ENCODE measurements at regions not wholly inside any gene's neighbourhood (a gene's known extent, or its start where the extent isn't known, plus 50 kb on each side); places are given as distances from the start of the nearest gene placed in this dataset.

DNA sequence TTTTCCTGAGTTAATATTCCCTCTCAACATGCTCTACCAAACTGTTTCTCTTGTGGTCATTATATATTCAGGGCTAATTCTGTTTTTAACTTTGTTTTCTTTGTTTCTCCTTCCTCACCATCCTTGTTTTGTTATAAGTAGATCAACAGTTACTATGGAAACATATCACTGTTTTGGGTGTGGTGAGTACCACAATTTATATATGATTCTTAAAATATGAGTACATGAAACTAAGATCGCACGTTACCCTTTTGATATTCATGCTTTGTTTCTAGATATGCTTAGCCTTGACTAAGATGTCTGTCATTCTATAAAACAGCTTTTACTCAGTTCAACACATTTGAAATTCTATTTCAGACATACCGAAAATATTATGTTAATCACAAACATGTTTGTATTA, 232.3 kb upstream of the ITGA4 start:
- no peaks in the 10 kb centered on the region for H3K36me3 ChIP-seq (ENCODE audit: insufficient read depth)
- no peaks in the 10 kb centered on the region for H3K4me1 ChIP-seq (ENCODE audit: insufficient read depth)
- WGBS: 90% methylated on average over 3 of the region's 3 CpGs
- DNase-seq (ENCODE audit: extremely low spot score): no peak
- no peak overlapping the region for H3K27ac ChIP-seq (ENCODE audit: low read depth)
- H3K4me3 ChIP-seq (ENCODE audit: low read depth, low read length): no peak overlapping the region

GRCh38 chr2:181228661-181229060, 228.5 kb upstream of the ITGA4 start:
- no peak for DNase-seq (ENCODE audit: extremely low spot score)
- Histone ChIP-seq H3K4me1 (ENCODE audit: insufficient read depth) (no peaks in the 10 kb centered on the region), H3K27ac (ENCODE audit: low read depth) (no peak overlapping the region), H3K4me3 (ENCODE audit: low read depth, low read length) (no peak overlapping the region), H3K36me3 (ENCODE audit: insufficient read depth) (no peaks in the 10 kb centered on the region)
- 58% methylated on average over 1 of the region's 1 CpG for WGBS

GRCh38 chr2:181231151-181231550, 226.0 kb upstream of the ITGA4 start:
- no peak overlapping the region for H3K27ac ChIP-seq (ENCODE audit: low read depth)
- H3K36me3 ChIP-seq (ENCODE audit: insufficient read depth): no peaks in the 10 kb centered on the region
- H3K4me1 ChIP-seq (ENCODE audit: insufficient read depth): no peaks in the 10 kb centered on the region
- WGBS: 98% methylated on average over 1 of the region's 1 CpG
- H3K4me3 ChIP-seq (ENCODE audit: low read depth, low read length): no peak overlapping the region
- DNase-seq (ENCODE audit: extremely low spot score): no peak

DNA sequence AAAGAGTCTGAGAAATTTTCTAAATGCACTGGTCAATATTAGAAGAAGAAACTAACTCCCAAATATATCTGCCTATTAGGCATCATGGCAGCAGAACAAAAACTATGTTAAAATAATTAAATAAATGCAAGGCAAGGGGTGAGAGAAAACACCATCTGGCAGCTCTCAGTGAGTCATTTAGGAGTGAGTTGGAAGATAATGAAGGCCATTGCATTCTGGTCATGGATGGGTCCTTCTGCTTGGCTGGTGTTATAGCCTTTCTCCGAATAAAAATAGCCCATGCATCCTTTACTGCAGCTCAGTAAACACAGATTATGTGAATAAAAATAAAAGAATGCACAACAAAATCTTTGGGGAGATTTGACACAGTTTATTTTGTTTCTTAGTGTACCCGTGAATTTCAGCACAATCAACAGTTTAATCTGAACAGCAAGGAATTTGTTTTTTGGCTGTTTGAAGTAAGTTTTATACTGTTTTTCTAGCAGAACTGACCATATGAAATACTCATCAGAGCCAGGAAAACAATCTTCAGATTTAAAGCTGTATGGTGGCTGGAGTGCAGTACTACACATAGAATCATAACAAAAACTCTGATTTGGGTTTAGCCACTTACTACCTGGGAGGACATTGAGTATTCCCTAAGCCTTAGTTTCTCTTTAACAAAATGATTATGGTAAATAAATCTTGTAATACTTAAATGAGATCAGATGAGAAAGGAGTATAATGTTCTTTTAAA, 225.1 kb upstream of the ITGA4 start:
- Histone ChIP-seq H3K36me3 (ENCODE audit: insufficient read depth) (no peaks in the 10 kb centered on the region), H3K4me3 (ENCODE audit: low read depth, low read length) (no peak overlapping the region), H3K27ac (ENCODE audit: low read depth) (no peak overlapping the region), H3K4me1 (ENCODE audit: insufficient read depth) (no peaks in the 10 kb centered on the region)
- 43% methylated on average over 2 of the region's 2 CpGs for WGBS
- DNase-seq (ENCODE audit: extremely low spot score): no peak

GRCh38 chr2:181234487-181234891, 222.7 kb upstream of the ITGA4 start:
- H3K4me1 ChIP-seq (ENCODE audit: insufficient read depth): no peaks in the 10 kb centered on the region
- H3K36me3 ChIP-seq (ENCODE audit: insufficient read depth): no peaks in the 10 kb centered on the region
- no peak overlapping the region for H3K27ac ChIP-seq (ENCODE audit: low read depth)
- no peak for DNase-seq (ENCODE audit: extremely low spot score)
- 78% methylated on average over 1 of the region's 1 CpG for WGBS
- H3K4me3 ChIP-seq (ENCODE audit: low read depth, low read length): no peak overlapping the region

DNA sequence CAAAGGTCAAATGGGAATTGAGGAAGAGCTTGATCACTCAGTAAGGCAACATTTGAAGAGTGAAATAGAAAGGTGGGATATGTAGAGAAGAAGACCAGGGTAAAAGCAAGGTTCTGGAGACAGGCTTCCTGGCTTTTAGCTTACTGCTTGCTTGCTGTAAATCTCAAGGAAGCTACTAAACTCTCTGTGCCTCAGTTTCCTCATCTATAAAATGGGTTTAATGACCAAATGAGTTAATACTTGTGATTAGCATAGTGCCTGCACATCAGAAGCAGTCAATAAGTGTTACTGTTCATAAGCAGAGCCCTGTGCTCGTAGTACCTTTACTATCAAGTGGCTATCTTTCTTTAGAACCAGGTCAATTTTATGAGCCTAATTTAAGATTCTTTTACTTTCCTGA, 222.2 kb upstream of the ITGA4 start:
- 94% methylated on average over 1 of the region's 1 CpG for WGBS
- DNase-seq (ENCODE audit: extremely low spot score): no peak
- H3K36me3 ChIP-seq (ENCODE audit: insufficient read depth): no peaks in the 10 kb centered on the region
- no peak overlapping the region for H3K4me3 ChIP-seq (ENCODE audit: low read depth, low read length)
- no peak overlapping the region for H3K27ac ChIP-seq (ENCODE audit: low read depth)
- no peaks in the 10 kb centered on the region for H3K4me1 ChIP-seq (ENCODE audit: insufficient read depth)

DNA sequence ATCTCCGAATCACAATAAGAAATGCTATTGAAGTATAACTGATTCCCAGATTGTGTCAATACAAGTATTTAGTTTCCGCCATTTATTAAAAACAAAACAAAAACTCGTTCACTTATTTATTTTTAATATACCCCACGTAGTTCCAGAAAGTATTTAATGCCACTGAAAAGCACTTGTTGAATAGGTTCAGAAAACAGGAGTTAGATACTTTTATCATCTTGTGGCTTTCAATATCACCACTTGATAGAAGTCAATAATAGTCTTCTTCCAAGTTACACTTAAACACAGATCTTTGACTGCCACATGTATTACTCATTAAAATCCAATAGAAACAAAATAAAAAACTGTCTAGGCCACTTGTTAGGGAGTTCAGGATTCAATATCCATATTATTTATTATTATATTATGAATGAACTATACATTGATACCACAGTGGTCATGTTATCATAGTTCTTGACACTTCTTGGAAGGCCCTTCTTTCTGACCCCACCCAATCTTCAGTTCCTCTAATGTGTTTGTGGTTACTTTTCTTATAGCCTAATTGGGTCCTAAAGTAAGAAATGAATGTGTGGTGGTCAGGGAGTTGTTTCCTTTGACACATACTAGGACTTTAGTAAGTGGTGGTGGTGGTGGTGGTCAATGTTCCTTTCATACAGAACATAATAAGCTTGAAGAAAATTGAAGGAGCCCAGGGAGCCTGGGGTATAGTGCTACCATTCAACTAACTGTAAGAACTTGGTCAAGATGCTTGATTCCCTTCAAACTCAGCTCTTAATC, 221.3 kb upstream of the ITGA4 start:
- Histone ChIP-seq H3K4me3 (ENCODE audit: low read depth, low read length) (no peak overlapping the region), H3K4me1 (ENCODE audit: insufficient read depth) (no peaks in the 10 kb centered on the region), H3K36me3 (ENCODE audit: insufficient read depth) (no peaks in the 10 kb centered on the region), H3K27ac (ENCODE audit: low read depth) (no peak overlapping the region)
- DNase-seq (ENCODE audit: extremely low spot score): no peak
- WGBS: 92% methylated on average over 4 of the region's 4 CpGs

DNA sequence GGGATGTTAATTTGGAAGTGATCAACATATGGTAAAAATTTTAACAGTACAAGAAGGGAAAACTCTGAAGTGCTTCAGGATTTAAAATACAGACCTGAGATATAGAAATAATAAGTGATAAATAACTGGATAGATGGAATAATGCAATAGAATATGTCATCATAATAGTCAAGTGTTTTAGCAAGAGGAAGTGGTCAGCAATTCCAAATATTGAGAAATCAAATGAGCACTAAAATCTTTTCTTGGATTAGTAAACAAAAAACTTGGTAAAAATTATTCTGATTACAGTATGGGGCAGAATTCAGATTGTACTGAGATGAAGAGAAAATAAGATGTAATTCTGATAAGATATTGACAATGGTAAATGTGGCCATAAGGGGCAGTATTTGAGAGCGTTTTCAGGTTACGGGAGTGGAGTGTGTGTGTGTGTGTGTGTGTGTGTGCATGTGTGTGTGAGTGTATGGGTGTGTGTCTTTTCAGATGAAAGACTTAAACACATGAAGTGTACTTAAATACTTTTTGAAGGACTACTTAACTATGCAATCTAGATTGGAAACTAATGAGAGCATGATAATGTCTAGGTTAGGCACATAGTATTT, 217.9 kb upstream of the ITGA4 start:
- WGBS: 79% methylated on average over 2 of the region's 2 CpGs
- no peak overlapping the region for H3K4me3 ChIP-seq (ENCODE audit: low read depth, low read length)
- H3K27ac ChIP-seq (ENCODE audit: low read depth): no peak overlapping the region
- peaks cover 2% of the 10 kb centered on the region for H3K36me3 ChIP-seq (ENCODE audit: insufficient read depth)
- no peaks in the 10 kb centered on the region for H3K4me1 ChIP-seq (ENCODE audit: insufficient read depth)
- DNase-seq (ENCODE audit: extremely low spot score): no peak

DNA sequence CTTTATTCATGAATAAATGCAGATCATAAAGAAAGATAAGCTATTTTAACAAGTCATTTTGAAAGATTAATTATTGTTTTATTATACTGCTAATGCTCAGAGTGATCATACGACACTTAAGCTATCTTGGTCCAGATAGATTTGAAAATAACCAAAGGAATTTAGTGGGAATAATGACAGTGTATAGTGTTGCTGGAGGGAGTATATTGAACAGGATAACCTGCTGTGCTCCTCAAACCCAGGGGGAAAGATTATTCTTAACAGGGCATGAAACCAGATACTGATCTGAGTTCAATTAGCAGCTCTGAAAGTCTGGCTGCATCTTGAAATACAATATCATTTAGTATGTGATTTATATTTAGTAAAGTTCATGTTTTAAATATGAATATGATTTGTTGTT, 216.3 kb upstream of the ITGA4 start:
- Histone ChIP-seq H3K4me1 (ENCODE audit: insufficient read depth) (no peaks in the 10 kb centered on the region), H3K4me3 (ENCODE audit: low read depth, low read length) (no peak overlapping the region), H3K27ac (ENCODE audit: low read depth) (no peak overlapping the region), H3K36me3 (ENCODE audit: insufficient read depth) (peaks cover 2% of the 10 kb centered on the region)
- WGBS: 86% methylated on average over 1 of the region's 1 CpG
- no peak for DNase-seq (ENCODE audit: extremely low spot score)

- Histone ChIP-seq H3K27ac (ENCODE audit: low read depth) (no peak overlapping the region), H3K36me3 (ENCODE audit: insufficient read depth) (peaks cover 2% of the 10 kb centered on the region), H3K4me1 (ENCODE audit: insufficient read depth) (no peaks in the 10 kb centered on the region), H3K4me3 (ENCODE audit: low read depth, low read length) (no peak overlapping the region)
- 77% methylated on average over 2 of the region's 2 CpGs for WGBS
- no peak for DNase-seq (ENCODE audit: extremely low spot score)
These were observed 215.8 kb upstream of the ITGA4 start for GRCh38 chr2:181241366-181241765.

- H3K27ac ChIP-seq (ENCODE audit: low read depth): no peak overlapping the region
- H3K4me3 ChIP-seq (ENCODE audit: low read depth, low read length): no peak overlapping the region
- H3K4me1 ChIP-seq (ENCODE audit: insufficient read depth): no peaks in the 10 kb centered on the region
- WGBS: 81% methylated on average over 2 of the region's 2 CpGs
- no peak for DNase-seq (ENCODE audit: extremely low spot score)
- peaks cover 2% of the 10 kb centered on the region for H3K36me3 ChIP-seq (ENCODE audit: insufficient read depth)
These were observed 215.4 kb upstream of the ITGA4 start for GRCh38 chr2:181241797-181242196.

- no peak overlapping the region for H3K4me3 ChIP-seq (ENCODE audit: low read depth, low read length)
- H3K27ac ChIP-seq (ENCODE audit: low read depth): no peak overlapping the region
- WGBS: 94% methylated on average over 2 of the region's 2 CpGs
- DNase-seq (ENCODE audit: extremely low spot score): no peak
- peaks cover 2% of the 10 kb centered on the region for H3K36me3 ChIP-seq (ENCODE audit: insufficient read depth)
- no peaks in the 10 kb centered on the region for H3K4me1 ChIP-seq (ENCODE audit: insufficient read depth)
These were observed 214.9 kb upstream of the ITGA4 start for GRCh38 chr2:181242262-181242661.

DNA sequence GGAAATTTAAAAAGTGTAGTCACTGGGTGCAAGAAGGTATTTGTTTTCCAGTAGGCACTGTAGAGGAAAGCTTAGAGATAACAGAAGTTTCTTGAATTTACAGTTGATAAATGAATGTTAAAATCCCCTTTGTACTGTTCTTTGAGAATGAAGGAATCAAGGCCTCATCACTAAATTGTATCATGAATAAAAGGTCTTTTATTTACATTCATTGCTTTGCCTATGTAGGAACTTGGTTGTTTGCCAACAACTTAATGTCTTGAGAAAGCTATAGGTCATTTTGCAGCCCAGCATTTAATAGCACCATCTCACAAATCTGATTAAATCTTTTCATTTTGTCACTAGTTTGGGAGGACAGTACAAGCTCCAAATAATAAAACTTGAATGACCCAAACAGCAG, 213.9 kb upstream of the ITGA4 start:
- no peak for DNase-seq (ENCODE audit: extremely low spot score)
- Histone ChIP-seq H3K36me3 (ENCODE audit: insufficient read depth) (peaks cover 2% of the 10 kb centered on the region), H3K27ac (ENCODE audit: low read depth) (no peak overlapping the region), H3K4me3 (ENCODE audit: low read depth, low read length) (no peak overlapping the region), H3K4me1 (ENCODE audit: insufficient read depth) (no peaks in the 10 kb centered on the region)

- no peaks in the 10 kb centered on the region for H3K36me3 ChIP-seq (ENCODE audit: insufficient read depth)
- DNase-seq (ENCODE audit: extremely low spot score): no peak
- no peaks in the 10 kb centered on the region for H3K4me1 ChIP-seq (ENCODE audit: insufficient read depth)
- no peak overlapping the region for H3K4me3 ChIP-seq (ENCODE audit: low read depth, low read length)
- 97% methylated on average over 1 of the region's 1 CpG for WGBS
- no peak overlapping the region for H3K27ac ChIP-seq (ENCODE audit: low read depth)
These were observed 206.5 kb upstream of the ITGA4 start for GRCh38 chr2:181250691-181251090.
